Activated naive CD4-positive, alpha-beta T cell treated with anti-CD3 and anti-CD28 coated beads, Interleukin-2, amount 50 U/mL, for 72 hours (primary cell): ENCODE measurements at regions not wholly inside any gene's neighbourhood (a gene's known extent, or its start where the extent isn't known, plus 50 kb on each side); places are given as distances from the start of the nearest gene placed in this dataset.

Experiments
- ATAC-seq, 2 donors: fragments of 150-1000 bp; cut with Tn5 transposase; 2 replicates each; pipeline ENCODE4 v1.10.0; 2021; ENCODE audit warnings: mild to moderate bottlenecking in 2 of 2, moderate library complexity in 2 of 2
- DNase-seq, 2 donors: peaks; one replicate each; pipeline ENCODE4 v3.0.0; 2021 to 2022; ENCODE audit warnings: low spot score in 2 of 2
- H3K27ac Mint-ChIP-seq, 2 donors: one replicate each; pipeline ENCODE4 v1.8.0; 2022; ENCODE audit warnings: mild to moderate bottlenecking in 2 of 2, mixed read lengths in 2 of 2
- H3K36me3 Mint-ChIP-seq, 2 donors: one replicate each; pipeline ENCODE4 v1.8.0; 2022; ENCODE audit warnings: mixed read lengths in 2 of 2
- H3K9me3 Mint-ChIP-seq, 2 donors: one replicate each; pipeline ENCODE4 v1.8.0; 2022; ENCODE audit warnings: mixed read lengths in 2 of 2

GRCh38 chr12:125878483-125878882, 813.2 kb downstream of the AACS start:
- no peak overlapping the region for H3K27ac Mint-ChIP-seq
- H3K9me3 Mint-ChIP-seq, result peaks cover 0 to 3% of the 10 kb centered on the region in 2 donors
- DNase-seq (no peak), ATAC-seq (no peak)
- no peaks in the 10 kb centered on the region for H3K36me3 Mint-ChIP-seq

- peaks cover 9 to 10% of the 10 kb centered on the region in 2 donors for H3K9me3 Mint-ChIP-seq
- no peak overlapping the region for H3K27ac Mint-ChIP-seq
- DNase-seq (no peak), ATAC-seq (no peak)
- no peaks in the 10 kb centered on the region for H3K36me3 Mint-ChIP-seq
These were observed 816.9 kb downstream of the AACS start for GRCh38 chr12:125882141-125882540.

- H3K27ac Mint-ChIP-seq, result no peak overlapping the region
- ATAC-seq (no peak), DNase-seq (no peak)
- H3K9me3 Mint-ChIP-seq, result peaks cover 17 to 19% of the 10 kb centered on the region in 2 donors
- no peaks in the 10 kb centered on the region for H3K36me3 Mint-ChIP-seq
These were observed 823.7 kb downstream of the AACS start for GRCh38 chr12:125888921-125889320.

- no peaks in the 10 kb centered on the region for H3K36me3 Mint-ChIP-seq
- ATAC-seq (no peak), DNase-seq (no peak)
- H3K27ac Mint-ChIP-seq, result no peak overlapping the region
- peaks cover 12 to 13% of the 10 kb centered on the region in 2 donors for H3K9me3 Mint-ChIP-seq
These were observed 824.5 kb downstream of the AACS start for GRCh38 chr12:125889742-125890141.

GRCh38 chr12:125890366-125890905, 825.2 kb downstream of the AACS start:
- ATAC-seq, result no peak
- peaks cover 8 to 9% of the 10 kb centered on the region in 2 donors for H3K9me3 Mint-ChIP-seq
- H3K27ac Mint-ChIP-seq, result no peak overlapping the region

GRCh38 chr12:125890971-125891370, 825.7 kb downstream of the AACS start:
- Mint-ChIP-seq H3K27ac (no peak overlapping the region), H3K9me3 (peaks cover 8 to 9% of the 10 kb centered on the region in 2 donors), H3K36me3 (no peaks in the 10 kb centered on the region)
- DNase-seq, result no peak
- ATAC-seq, result no peak

More at GRCh38 chr12:125890366-125890905, 825.2 kb downstream of the AACS start:
- DNase-seq, result no peak
- H3K36me3 Mint-ChIP-seq, result no peaks in the 10 kb centered on the region

GRCh38 chr12:125892276-125892675, 827.0 kb downstream of the AACS start:
- Mint-ChIP-seq H3K9me3 (peaks cover 8 to 9% of the 10 kb centered on the region in 2 donors), H3K36me3 (no peaks in the 10 kb centered on the region), H3K27ac (no peak overlapping the region)
- ATAC-seq, result no peak
- DNase-seq, result no peak

GRCh38 chr12:125902991-125903390, 837.8 kb downstream of the AACS start:
- H3K27ac Mint-ChIP-seq, result no peak overlapping the region
- peaks cover 0 to 11% of the 10 kb centered on the region in 2 donors for H3K36me3 Mint-ChIP-seq
- no peak for ATAC-seq
- no peak for DNase-seq
- H3K9me3 Mint-ChIP-seq, result peaks cover 0 to 7% of the 10 kb centered on the region in 2 donors

GRCh38 chr12:125907351-125907750, 842.1 kb downstream of the AACS start:
- Mint-ChIP-seq H3K9me3 (peaks cover 5 to 11% of the 10 kb centered on the region in 2 donors), H3K27ac (no peak overlapping the region), H3K36me3 (peaks cover 0 to 11% of the 10 kb centered on the region in 2 donors)
- DNase-seq, result no peak
- no peak for ATAC-seq

- Mint-ChIP-seq H3K9me3 (peaks cover 0 to 8% of the 10 kb centered on the region in 2 donors), H3K27ac (no peak overlapping the region), H3K36me3 (no peaks in the 10 kb centered on the region)
- ATAC-seq, result no peak
- DNase-seq, result no peak
These were observed 854.7 kb downstream of the AACS start for GRCh38 chr12:125919856-125920470.

GRCh38 chr12:125922330-125922729, 857.1 kb downstream of the AACS start:
- H3K36me3 Mint-ChIP-seq, result no peaks in the 10 kb centered on the region

GRCh38 chr12:125936502-125936901, 871.3 kb downstream of the AACS start:
- DNase-seq, result no peak
- H3K9me3 Mint-ChIP-seq, result peaks cover 6 to 11% of the 10 kb centered on the region in 2 donors

More at GRCh38 chr12:125922330-125922729, 857.1 kb downstream of the AACS start:
- ATAC-seq (no peak), DNase-seq (no peak)
- no peak overlapping the region for H3K27ac Mint-ChIP-seq
- H3K9me3 Mint-ChIP-seq, result peaks cover 0 to 8% of the 10 kb centered on the region in 2 donors

GRCh38 chr12:125944446-125944845, 879.2 kb downstream of the AACS start:
- no peak overlapping the region for H3K27ac Mint-ChIP-seq
- ATAC-seq, result no peak

More at GRCh38 chr12:125936502-125936901, 871.3 kb downstream of the AACS start:
- no peak for ATAC-seq
- no peaks in the 10 kb centered on the region for H3K36me3 Mint-ChIP-seq
- no peak overlapping the region for H3K27ac Mint-ChIP-seq

GRCh38 chr12:125949471-125949870, 884.2 kb downstream of the AACS start:
- ATAC-seq (no peak), DNase-seq (no peak)
- Mint-ChIP-seq H3K27ac (no peak overlapping the region), H3K36me3 (no peaks in the 10 kb centered on the region), H3K9me3 (peaks cover 0 to 4% of the 10 kb centered on the region in 2 donors)

More at GRCh38 chr12:125944446-125944845, 879.2 kb downstream of the AACS start:
- Mint-ChIP-seq H3K9me3 (no peaks in the 10 kb centered on the region), H3K36me3 (no peaks in the 10 kb centered on the region)
- no peak for DNase-seq

GRCh38 chr12:125954362-125954761, 889.1 kb downstream of the AACS start:
- Mint-ChIP-seq H3K27ac (no peak overlapping the region), H3K36me3 (no peaks in the 10 kb centered on the region), H3K9me3 (peaks cover 8 to 11% of the 10 kb centered on the region in 2 donors)
- DNase-seq, result no peak
- no peak for ATAC-seq

GRCh38 chr12:125956186-125956585, 891.0 kb downstream of the AACS start:
- Mint-ChIP-seq H3K36me3 (peaks cover 0 to 6% of the 10 kb centered on the region in 2 donors), H3K27ac (no peak overlapping the region), H3K9me3 (peaks cover 8 to 16% of the 10 kb centered on the region in 2 donors)
- ATAC-seq (no peak), DNase-seq (no peak)

- DNase-seq (no peak), ATAC-seq (no peak)
- no peaks in the 10 kb centered on the region for H3K36me3 Mint-ChIP-seq
- H3K27ac Mint-ChIP-seq, result no peak overlapping the region
- peaks cover 4 to 24% of the 10 kb centered on the region in 2 donors for H3K9me3 Mint-ChIP-seq
These were observed 901.4 kb downstream of the AACS start for GRCh38 chr12:125966641-125967040.

- ATAC-seq (no peak), DNase-seq (no peak)
- H3K36me3 Mint-ChIP-seq, result no peaks in the 10 kb centered on the region
- no peak overlapping the region for H3K27ac Mint-ChIP-seq
- peaks cover 4 to 20% of the 10 kb centered on the region in 2 donors for H3K9me3 Mint-ChIP-seq
These were observed 903.2 kb downstream of the AACS start for GRCh38 chr12:125968413-125968812.
